BLaER1 (cell line): ENCODE measurements at regions not wholly inside any gene's neighbourhood (a gene's known extent, or its start where the extent isn't known, plus 50 kb on each side); places are given as distances from the start of the nearest gene placed in this dataset.

Experiments
- H3K27ac ChIP-seq: shearing (Covaris generic); formaldehyde crosslinking; 2 replicates; pipeline ENCODE4 v1.8.1; 2022
- H3K27me3 ChIP-seq: shearing (Covaris generic); formaldehyde crosslinking; 2 replicates; pipeline ENCODE4 v1.8.1; 2022
- H3K36me3 ChIP-seq: shearing (Covaris generic); formaldehyde crosslinking; 2 replicates; pipeline ENCODE4 v1.8.1; 2022
- H3K4me1 ChIP-seq: shearing (Covaris generic); formaldehyde crosslinking; 2 replicates; pipeline ENCODE4 v1.8.1; 2022
- H3K4me2 ChIP-seq: shearing (Covaris generic); formaldehyde crosslinking; 2 replicates; pipeline ENCODE4 v1.8.1; 2022
- H3K4me3 ChIP-seq: shearing (Covaris generic); formaldehyde crosslinking; 2 replicates; pipeline ENCODE4 v1.8.1; 2022
- H3K9ac ChIP-seq: shearing (Covaris generic); formaldehyde crosslinking; 2 replicates; pipeline ENCODE4 v1.8.1; 2022
- H3K9me3 ChIP-seq: shearing (Covaris generic); formaldehyde crosslinking; 2 replicates; pipeline ENCODE4 v1.8.1; 2022
- H4K20me1 ChIP-seq: shearing (Covaris generic); formaldehyde crosslinking; 2 replicates; pipeline ENCODE4 v1.8.1; 2022
- Cebpa-rat ChIP-seq: shearing (Covaris generic); IDR thresholded peaks from 2 replicates; pipeline ENCODE4 v1.8.1; 2022

DNA sequence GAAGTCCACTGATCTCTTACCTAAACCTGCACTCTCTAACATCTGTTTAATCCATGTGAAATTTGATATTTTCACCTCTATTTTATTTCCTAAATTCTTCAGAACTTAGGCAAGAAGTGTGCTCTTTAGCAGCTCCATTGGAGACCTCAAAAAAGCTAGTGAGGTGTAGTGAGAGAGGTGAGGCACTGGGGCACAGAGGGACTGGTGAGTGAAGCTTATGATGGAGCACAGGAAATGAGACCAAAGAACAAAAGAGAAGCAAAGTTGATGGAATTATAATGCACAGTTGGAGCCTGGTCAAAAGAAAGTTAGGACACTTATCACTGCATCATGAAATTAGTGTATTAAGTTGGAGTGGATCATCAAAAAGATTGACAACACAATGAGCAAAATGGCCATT is 1050.7 kb upstream of the NRXN1 start:
- Histone ChIP-seq H3K4me2 (no peak overlapping the region), H3K27me3 (no peaks in the 10 kb centered on the region), H4K20me1 (no peaks in the 10 kb centered on the region), H3K4me3 (no peak overlapping the region), H3K4me1 (no peaks in the 10 kb centered on the region), H3K27ac (no peak overlapping the region), H3K36me3 (no peaks in the 10 kb centered on the region), H3K9ac (no peak overlapping the region), H3K9me3 (no peaks in the 10 kb centered on the region)
- TF ChIP-seq Cebpa-rat, result no peak

DNA sequence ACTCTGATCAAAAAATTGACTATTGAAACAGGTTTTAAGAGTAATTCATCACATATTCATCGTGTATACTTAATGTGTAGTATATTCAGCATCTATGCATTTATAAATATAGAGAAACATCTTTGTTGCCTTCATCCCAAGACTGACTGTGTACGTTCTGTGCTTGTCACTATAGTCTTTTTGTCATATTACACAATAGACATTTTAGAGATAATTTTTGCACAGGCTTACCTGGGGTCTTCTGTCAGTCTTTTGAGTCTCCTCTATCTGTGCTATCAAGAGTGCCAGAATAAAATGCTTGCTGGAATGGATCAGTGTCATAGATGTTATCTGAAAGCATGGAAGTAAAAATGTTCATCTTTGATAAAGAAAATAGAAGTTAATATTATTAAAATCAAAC is 1047.7 kb upstream of the NRXN1 start:
- no peak for TF ChIP-seq Cebpa-rat
- H3K27ac ChIP-seq, result no peak overlapping the region
- no peaks in the 10 kb centered on the region for H4K20me1 ChIP-seq
- no peak overlapping the region for H3K4me3 ChIP-seq
- no peaks in the 10 kb centered on the region for H3K9me3 ChIP-seq
- H3K4me2 ChIP-seq, result no peak overlapping the region
- H3K4me1 ChIP-seq, result peaks cover 4% of the 10 kb centered on the region
- no peak overlapping the region for H3K9ac ChIP-seq
- H3K27me3 ChIP-seq, result no peaks in the 10 kb centered on the region
- H3K36me3 ChIP-seq, result no peaks in the 10 kb centered on the region

DNA sequence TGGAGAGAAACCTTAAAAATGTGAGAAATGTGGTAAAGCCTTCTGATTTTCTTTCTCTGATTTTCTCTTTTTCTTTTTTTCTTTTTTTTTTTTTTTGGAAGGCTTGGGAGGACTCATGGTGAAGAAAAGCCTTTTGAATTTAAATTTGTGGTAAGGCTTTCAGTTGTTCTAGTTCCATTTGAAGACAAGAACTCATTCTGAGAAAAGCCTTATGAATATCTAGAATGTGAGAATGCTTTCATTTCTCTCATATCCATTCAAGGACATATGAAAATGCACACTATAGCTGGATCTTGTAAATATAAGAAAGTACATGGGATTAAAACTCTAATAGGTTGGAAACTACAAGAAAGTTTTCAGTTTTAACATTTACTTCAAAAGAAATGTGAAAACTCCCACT is 1045.2 kb upstream of the NRXN1 start:
- Histone ChIP-seq H3K9ac (no peak overlapping the region), H3K27ac (no peak overlapping the region), H3K4me2 (no peak overlapping the region), H3K36me3 (no peaks in the 10 kb centered on the region), H4K20me1 (no peaks in the 10 kb centered on the region), H3K27me3 (no peaks in the 10 kb centered on the region), H3K4me1 (peaks cover 16% of the 10 kb centered on the region), H3K4me3 (no peak overlapping the region), H3K9me3 (no peaks in the 10 kb centered on the region)
- TF ChIP-seq Cebpa-rat, result no peak

DNA sequence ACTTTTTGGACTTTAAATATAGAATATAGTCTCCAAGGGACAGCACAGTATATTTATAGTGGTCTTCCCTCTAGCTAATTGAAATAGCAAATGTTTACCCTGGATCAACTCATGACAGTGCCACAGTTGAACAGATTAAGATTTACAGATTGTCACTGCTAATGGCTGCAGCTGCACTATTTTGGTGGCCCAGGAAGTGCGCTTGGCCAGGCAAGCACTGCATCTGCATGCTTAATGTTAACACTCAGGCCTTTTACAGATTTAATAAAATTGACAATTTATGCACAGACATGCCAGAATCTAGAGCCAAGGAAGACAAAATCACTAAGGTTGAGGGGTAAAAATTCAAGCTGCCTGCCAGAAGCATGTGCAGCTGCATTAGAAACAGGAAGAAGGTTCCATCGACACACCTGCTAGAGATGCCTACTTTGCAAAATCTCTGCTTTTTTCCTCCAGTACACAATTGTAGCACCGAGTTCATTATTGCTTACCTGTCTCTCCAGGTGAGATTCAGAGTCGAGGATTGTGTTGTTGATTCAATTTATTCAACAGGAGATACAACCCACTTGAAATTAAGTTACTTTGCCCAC is 1042.3 kb upstream of the NRXN1 start:
- Histone ChIP-seq H3K9me3 (no peaks in the 10 kb centered on the region), H3K4me3 (no peak overlapping the region), H3K9ac (no peak overlapping the region), H3K27me3 (no peaks in the 10 kb centered on the region), H3K4me2 (peak overlapping the region; percentile 62), H3K4me1 (peaks cover 16% of the 10 kb centered on the region), H3K27ac (peak overlapping the region; percentile 39), H4K20me1 (no peaks in the 10 kb centered on the region), H3K36me3 (no peaks in the 10 kb centered on the region)
- no peak for TF ChIP-seq Cebpa-rat

DNA sequence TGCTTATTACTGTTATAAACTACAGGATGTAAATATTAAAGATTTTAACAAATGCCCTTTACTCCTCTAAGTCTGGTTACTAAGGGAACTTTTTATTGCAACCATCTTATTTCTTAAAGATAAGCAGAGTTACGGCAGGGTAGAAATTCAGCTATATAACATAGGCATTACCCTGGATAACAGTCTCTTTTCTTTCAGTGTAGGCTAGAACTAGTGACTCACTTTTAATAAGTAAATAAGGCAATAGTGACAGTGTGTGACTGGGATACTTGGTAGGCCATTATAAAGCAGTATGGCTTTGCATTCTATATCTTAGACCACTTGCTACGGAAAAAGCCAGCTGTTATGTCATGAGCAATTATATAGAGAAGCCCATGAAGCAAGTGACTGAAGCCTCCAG is 1041.0 kb upstream of the NRXN1 start:
- Histone ChIP-seq H3K36me3 (no peaks in the 10 kb centered on the region), H3K4me1 (peaks cover 16% of the 10 kb centered on the region), H3K27ac (no peak overlapping the region), H3K9ac (no peak overlapping the region), H3K4me2 (no peak overlapping the region), H3K9me3 (no peaks in the 10 kb centered on the region), H4K20me1 (no peaks in the 10 kb centered on the region), H3K27me3 (no peaks in the 10 kb centered on the region), H3K4me3 (no peak overlapping the region)
- no peak for TF ChIP-seq Cebpa-rat

DNA sequence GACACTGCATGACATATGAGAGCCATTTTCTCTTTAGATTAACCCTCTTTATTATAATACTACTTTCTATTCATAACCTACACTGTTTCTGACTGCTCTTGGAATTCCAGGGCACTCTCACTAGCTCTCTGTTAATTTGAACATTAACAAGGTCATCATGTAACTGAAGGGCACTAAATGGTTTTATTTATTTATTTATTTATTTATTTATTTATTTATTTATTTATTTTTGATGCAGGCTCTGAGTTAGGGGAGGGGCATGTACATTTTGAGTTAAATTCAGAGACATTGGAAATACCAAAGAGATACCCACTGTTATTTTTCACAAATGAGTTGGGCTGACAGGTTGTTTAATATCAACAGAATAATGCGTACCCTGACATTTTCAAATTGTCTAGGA is 1038.7 kb upstream of the NRXN1 start:
- Histone ChIP-seq H3K9ac (no peak overlapping the region), H3K4me2 (no peak overlapping the region), H3K4me1 (peaks cover 16% of the 10 kb centered on the region), H4K20me1 (no peaks in the 10 kb centered on the region), H3K4me3 (no peak overlapping the region), H3K9me3 (no peaks in the 10 kb centered on the region), H3K27ac (no peak overlapping the region), H3K27me3 (no peaks in the 10 kb centered on the region), H3K36me3 (no peaks in the 10 kb centered on the region)
- TF ChIP-seq Cebpa-rat, result no peak

DNA sequence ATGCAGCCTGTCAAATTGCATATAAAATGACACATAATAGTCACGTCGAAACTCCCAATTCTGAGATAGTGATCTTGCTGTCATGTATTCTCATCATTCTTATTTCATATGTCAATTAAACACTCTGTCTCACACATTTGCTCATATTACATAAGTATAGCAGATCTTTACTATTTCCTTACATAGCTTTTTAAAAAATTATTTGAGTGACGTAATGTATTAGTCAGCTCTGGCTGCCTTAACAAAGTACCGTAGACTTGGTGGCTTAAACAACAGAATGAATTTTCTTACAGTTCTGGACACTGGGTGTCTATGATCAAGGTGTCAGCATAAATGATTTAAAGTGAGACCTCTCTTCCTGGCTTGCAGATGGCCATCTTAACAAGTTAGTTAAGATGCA is 1032.3 kb upstream of the NRXN1 start:
- no peaks in the 10 kb centered on the region for H3K4me1 ChIP-seq
- H3K4me3 ChIP-seq, result no peak overlapping the region
- H3K36me3 ChIP-seq, result no peaks in the 10 kb centered on the region
- no peaks in the 10 kb centered on the region for H3K27me3 ChIP-seq
- H4K20me1 ChIP-seq, result no peaks in the 10 kb centered on the region
- no peak overlapping the region for H3K4me2 ChIP-seq
- no peak overlapping the region for H3K9ac ChIP-seq
- H3K9me3 ChIP-seq, result no peaks in the 10 kb centered on the region
- no peak for TF ChIP-seq Cebpa-rat
- no peak overlapping the region for H3K27ac ChIP-seq

DNA sequence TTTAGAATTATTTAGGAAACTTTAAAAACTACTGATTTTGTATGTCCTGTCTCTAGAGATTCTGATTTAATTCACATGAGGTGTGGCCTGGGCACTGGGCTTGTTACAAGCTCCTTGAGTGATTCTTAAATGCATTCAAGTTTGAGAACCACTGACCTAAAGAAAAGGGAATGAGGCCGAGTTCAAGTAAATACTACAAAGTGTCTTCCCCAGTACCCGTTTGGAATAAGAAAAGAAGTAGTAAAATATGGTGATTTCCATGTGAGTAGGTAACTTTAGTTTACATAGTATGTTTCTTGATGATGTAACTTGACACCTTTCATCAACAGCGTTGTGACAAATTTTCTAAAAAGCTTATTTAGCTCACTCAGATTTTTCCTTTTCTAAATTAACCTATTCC is 1022.9 kb upstream of the NRXN1 start:
- TF ChIP-seq Cebpa-rat, result no peak
- peaks cover 17% of the 10 kb centered on the region; the same call in 1 of the 2 replicates for H3K9me3 ChIP-seq

DNA sequence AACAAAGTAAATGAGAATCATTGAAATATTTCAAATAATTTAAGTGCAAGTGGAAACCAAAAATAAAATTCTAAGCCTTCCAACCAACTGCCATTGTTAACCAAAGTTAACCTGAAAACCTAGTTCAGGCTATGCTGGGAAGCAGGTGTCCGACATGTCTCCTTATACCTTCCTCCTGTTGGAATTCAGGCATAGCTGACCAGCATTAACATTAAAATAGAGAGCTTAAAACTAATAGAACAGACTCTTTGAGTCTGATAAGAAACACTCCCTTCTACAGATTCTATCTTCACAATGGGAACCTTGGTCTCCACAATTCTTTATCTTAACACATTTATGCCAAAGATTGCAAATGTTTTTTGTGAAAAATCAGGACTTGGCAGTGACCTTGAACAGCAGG is 1004.9 kb upstream of the NRXN1 start:
- Histone ChIP-seq H4K20me1 (no peaks in the 10 kb centered on the region), H3K27ac (no peak overlapping the region), H3K4me2 (no peak overlapping the region), H3K36me3 (no peaks in the 10 kb centered on the region), H3K27me3 (no peaks in the 10 kb centered on the region), H3K4me1 (no peaks in the 10 kb centered on the region), H3K9me3 (no peaks in the 10 kb centered on the region), H3K9ac (no peak overlapping the region), H3K4me3 (no peak overlapping the region)
- TF ChIP-seq Cebpa-rat, result no peak

More for the DNA sequence above, 1022.9 kb upstream of the NRXN1 start:
- H3K4me3 ChIP-seq, result no peak overlapping the region
- H4K20me1 ChIP-seq, result no peaks in the 10 kb centered on the region
- H3K4me2 ChIP-seq, result no peak overlapping the region
- H3K36me3 ChIP-seq, result no peaks in the 10 kb centered on the region
- H3K9ac ChIP-seq, result no peak overlapping the region
- no peaks in the 10 kb centered on the region for H3K4me1 ChIP-seq
- H3K27me3 ChIP-seq, result no peaks in the 10 kb centered on the region
- no peak overlapping the region for H3K27ac ChIP-seq

DNA sequence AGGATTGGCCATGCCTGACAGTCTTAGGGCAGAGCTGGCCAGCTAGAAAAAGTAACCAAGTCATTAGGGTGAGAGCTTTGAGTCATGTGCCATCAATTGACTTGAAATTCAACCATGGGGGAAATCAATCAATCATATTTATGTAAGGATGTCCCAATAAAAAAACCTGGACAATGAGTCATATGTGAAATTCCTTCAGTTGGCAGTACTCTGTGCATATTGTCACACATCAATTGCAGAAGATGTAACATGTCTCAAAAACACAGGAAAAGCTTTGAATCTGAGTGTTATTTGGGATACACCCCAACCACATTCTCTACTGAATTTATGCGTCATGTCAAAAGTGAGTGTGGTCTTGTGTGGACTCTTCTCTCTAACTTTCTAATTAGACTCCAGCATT is 1004.1 kb upstream of the NRXN1 start:
- H3K36me3 ChIP-seq, result no peaks in the 10 kb centered on the region
- H3K27ac ChIP-seq, result no peak overlapping the region
- H4K20me1 ChIP-seq, result no peaks in the 10 kb centered on the region
- no peak overlapping the region for H3K4me2 ChIP-seq
- no peaks in the 10 kb centered on the region for H3K9me3 ChIP-seq
- H3K4me1 ChIP-seq, result no peaks in the 10 kb centered on the region
- H3K9ac ChIP-seq, result no peak overlapping the region
- H3K4me3 ChIP-seq, result no peak overlapping the region
- H3K27me3 ChIP-seq, result no peaks in the 10 kb centered on the region
- TF ChIP-seq Cebpa-rat, result no peak

DNA sequence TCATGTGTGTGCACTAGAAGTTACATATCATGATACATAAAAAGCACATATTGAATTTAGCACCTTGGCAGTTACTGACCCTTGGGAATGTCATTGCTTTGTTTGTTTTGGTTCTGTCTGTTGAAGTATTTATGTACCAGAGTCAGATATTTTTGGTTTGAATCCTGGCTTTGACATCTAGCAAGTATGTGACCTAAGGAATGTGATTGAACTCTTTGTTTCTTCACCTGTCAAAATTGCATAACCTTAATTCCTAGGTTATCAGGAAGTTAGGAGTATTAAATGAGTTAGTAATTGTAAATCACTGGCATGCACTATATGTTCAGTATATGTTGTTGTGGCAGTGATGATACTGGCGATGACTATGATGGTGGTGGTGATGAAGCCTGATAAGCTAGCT is 1003.5 kb upstream of the NRXN1 start:
- H3K4me3 ChIP-seq, result no peak overlapping the region
- H3K9me3 ChIP-seq, result no peaks in the 10 kb centered on the region
- H3K9ac ChIP-seq, result no peak overlapping the region
- no peaks in the 10 kb centered on the region for H3K4me1 ChIP-seq
- no peak overlapping the region for H3K27ac ChIP-seq
- H3K4me2 ChIP-seq, result no peak overlapping the region
- H3K27me3 ChIP-seq, result no peaks in the 10 kb centered on the region
- TF ChIP-seq Cebpa-rat, result no peak
- no peaks in the 10 kb centered on the region for H3K36me3 ChIP-seq
- H4K20me1 ChIP-seq, result no peaks in the 10 kb centered on the region
